IMR-90 (cell line): ENCODE measurements at regions not wholly inside any gene's neighbourhood (a gene's known extent, or its start where the extent isn't known, plus 50 kb on each side); places are given as distances from the start of the nearest gene placed in this dataset.

Experiments
- ATAC-seq: fragments of 200-7000 bp; cut with Tn5 transposase; 2 replicates; pipeline ENCODE4 v1.9.1; 2020; ENCODE audit warnings: low read depth, mild to moderate bottlenecking, moderate library complexity
- BruUV-seq: library from RNA; stranded (reverse); fragments of 400-500 nt; replicated peaks from 2 replicates; lab custom pipeline; 2021; lab: Mats Ljungman, UMichigan
- CTCF ChIA-PET: fragments of 300-600 bp; formaldehyde crosslinking; extraction: SDS; loops from one replicate; lab custom pipeline; 2021; ENCODE audit warnings: antibody characterized with exemption; lab: Yijun Ruan, JAX
- POLR2A ChIA-PET: fragments of 300-600 bp; sonication (Branson Sonifier 250); formaldehyde crosslinking; loops from one replicate; lab custom pipeline; 2022; ENCODE audit warnings: antibody characterized with exemption; ENCODE audit not compliant: unreplicated experiment; lab: Charles Lee
- DNase-seq: peaks from one replicate; pipeline ENCODE4 v3.0.0; 2013
- H2AFZ ChIP-seq: replicated peaks from 2 replicates; pipeline ENCODE3; 2013; ENCODE audit warnings: low read length, mild to moderate bottlenecking; ENCODE audit not compliant: poor library complexity
- H2AK5ac ChIP-seq: 2 replicates; pipeline ENCODE4 v1.6.1; 2013; ENCODE audit warnings: low read depth, low read length, inconsistent platforms
- H2AK9ac ChIP-seq: replicated peaks from 2 replicates; pipeline ENCODE3; 2013; ENCODE audit warnings: mild to moderate bottlenecking, low read depth, low read length, moderate library complexity; ENCODE audit not compliant: poor library complexity
- H2BK120ac ChIP-seq: 2 replicates; pipeline ENCODE4 v1.6.1; 2013; ENCODE audit warnings: low read depth, low read length, inconsistent platforms
- H2BK15ac ChIP-seq: 3 replicates; pipeline ENCODE4 v1.6.1; 2013; ENCODE audit warnings: low read depth, low read length, inconsistent platforms
- H2BK20ac ChIP-seq: 2 replicates; pipeline ENCODE4 v1.6.1; 2013; ENCODE audit warnings: low read depth, mild to moderate bottlenecking, inconsistent platforms, low read length, moderate library complexity
- H2BK5ac ChIP-seq: 2 replicates; pipeline ENCODE4 v1.6.1; 2013; ENCODE audit warnings: mild to moderate bottlenecking, low read depth, low read length, inconsistent platforms; ENCODE audit not compliant: poor library complexity, severe bottlenecking
- H3K14ac ChIP-seq: replicated peaks from 2 replicates; pipeline ENCODE4 v1.6.1; 2013; ENCODE audit warnings: low read depth, low read length, inconsistent platforms
- H3K18ac ChIP-seq: 2 replicates; pipeline ENCODE4 v1.6.1; 2013; ENCODE audit warnings: low read depth, low read length, control low read depth
- H3K23ac ChIP-seq: 2 replicates; pipeline ENCODE4 v1.6.1; 2013; ENCODE audit warnings: low read depth, low read length, inconsistent platforms
- H3K27ac ChIP-seq: 2 replicates; pipeline ENCODE4 v1.5.1; 2013; ENCODE audit warnings: mild to moderate bottlenecking, control low read depth, low read length; ENCODE audit not compliant: insufficient read depth
- H3K27me3 ChIP-seq: 2 replicates; pipeline ENCODE4 v1.6.1; 2013; ENCODE audit warnings: low read length; ENCODE audit not compliant: control insufficient read depth, insufficient read depth
- H3K36me3 ChIP-seq: 2 replicates; pipeline ENCODE4 v1.6.1; 2013; ENCODE audit warnings: low read length, mixed read lengths; ENCODE audit not compliant: control insufficient read depth, insufficient read depth
- H3K4ac ChIP-seq: 2 replicates; pipeline ENCODE4 v1.6.1; 2013; ENCODE audit warnings: low read depth, low read length, inconsistent platforms
- H3K4me1 ChIP-seq: 2 replicates; pipeline ENCODE4 v1.6.1; 2013; ENCODE audit warnings: low read length, mixed read lengths; ENCODE audit not compliant: control insufficient read depth, insufficient read depth
- H3K4me2 ChIP-seq: 2 replicates; pipeline ENCODE4 v1.6.1; 2013; ENCODE audit warnings: low read depth, mild to moderate bottlenecking, control low read depth, low read length, moderate library complexity
- H3K4me3 ChIP-seq: 2 replicates; pipeline ENCODE4 v1.5.1; 2013; ENCODE audit warnings: low read depth, mild to moderate bottlenecking, control low read depth, low read length, moderate library complexity; ENCODE audit not compliant: insufficient read depth
- H3K56ac ChIP-seq: 2 replicates; pipeline ENCODE4 v1.6.1; 2013; ENCODE audit warnings: low read length, inconsistent platforms; ENCODE audit not compliant: insufficient read depth; ENCODE audit errors: extremely low read depth
- H3K79me1 ChIP-seq, 2 experiments: 2 replicates each; pipeline ENCODE4 v1.6.1; 2013; ENCODE audit warnings: low read length in 2 of 2, inconsistent platforms in 1 of 2, low read depth in 1 of 2
- H3K9ac ChIP-seq: 2 replicates; pipeline ENCODE4 v1.6.1; 2013; ENCODE audit warnings: low read depth, low read length, control low read depth
- H3K9me1 ChIP-seq: 2 replicates; pipeline ENCODE4 v1.6.1; 2013; ENCODE audit warnings: low read length, inconsistent platforms; ENCODE audit not compliant: insufficient read depth
- H3K9me3 ChIP-seq: 2 replicates; pipeline ENCODE4 v1.6.1; 2013; ENCODE audit warnings: low read length; ENCODE audit not compliant: control insufficient read depth, insufficient read depth
- H4K20me1 ChIP-seq: 2 replicates; pipeline ENCODE4 v1.6.1; 2013; ENCODE audit warnings: low read length, inconsistent platforms; ENCODE audit not compliant: insufficient read depth
- H4K5ac ChIP-seq: 2 replicates; pipeline ENCODE4 v1.6.1; 2013; ENCODE audit warnings: mild to moderate bottlenecking, low read depth, low read length, control low read depth
- H4K8ac ChIP-seq, 2 experiments: 2 replicates each; pipeline ENCODE4 v1.6.1; 2013; ENCODE audit warnings: low read depth in 2 of 2, low read length in 2 of 2, control low read depth in 1 of 2, inconsistent platforms in 1 of 2
- H4K91ac ChIP-seq: 2 replicates; pipeline ENCODE4 v1.6.1; 2013; ENCODE audit warnings: low read depth, low read length, inconsistent platforms; ENCODE audit not compliant: insufficient read depth
- BHLHE40 ChIP-seq: fragments of 150-350 bp; IDR thresholded peaks from 2 replicates; pipeline ENCODE4 v1.6.1; 2016; ENCODE audit warnings: mild to moderate bottlenecking, low read depth, low read length
- CEBPB ChIP-seq: IDR thresholded peaks from 2 replicates; pipeline ENCODE4 v1.6.1; 2012; ENCODE audit warnings: low read depth, low read length, improper control_type of control experiment
- CHD1 ChIP-seq: IDR thresholded peaks from 2 replicates; pipeline ENCODE4 v1.6.1; 2012; ENCODE audit warnings: low read depth, low read length, improper control_type of control experiment
- CTCF ChIP-seq: conservative IDR thresholded peaks from 2 replicates; pipeline ENCODE4 v1.5.1; 2012; ENCODE audit warnings: mild to moderate bottlenecking, low read depth, low read length, improper control_type of control experiment
- ELK1 ChIP-seq: fragments of 150-350 bp; IDR thresholded peaks from 2 replicates; pipeline ENCODE4 v1.6.1; 2016; ENCODE audit warnings: low read depth, mild to moderate bottlenecking, low read length, moderate library complexity, borderline replicate concordance
- FOS ChIP-seq: fragments of 150-350 bp; IDR thresholded peaks from 2 replicates; pipeline ENCODE4 v1.6.1; 2016; ENCODE audit warnings: low read depth, low read length
- MAFK ChIP-seq: IDR thresholded peaks from 2 replicates; pipeline ENCODE4 v1.6.1; 2012; ENCODE audit warnings: low read depth, low read length, improper control_type of control experiment
- NFE2L2 ChIP-seq: fragments of 150-350 bp; IDR thresholded peaks from 2 replicates; pipeline ENCODE4 v1.6.1; 2016; ENCODE audit warnings: low read depth, mild to moderate bottlenecking, low read length
- POLR2A ChIP-seq: IDR thresholded peaks from 2 replicates; pipeline ENCODE4 v1.6.1; 2012; ENCODE audit warnings: mild to moderate bottlenecking, low read depth, low read length
- RAD21 ChIP-seq: IDR thresholded peaks from 2 replicates; pipeline ENCODE4 v1.6.1; 2012; ENCODE audit warnings: low read length, improper control_type of control experiment
- RFX5 ChIP-seq: IDR thresholded peaks from 2 replicates; pipeline ENCODE4 v1.8.0; 2012; ENCODE audit warnings: low read depth, mild to moderate bottlenecking, low read length, moderate library complexity
- SMC3 ChIP-seq: fragments of 150-350 bp; IDR thresholded peaks from 2 replicates; pipeline ENCODE4 v1.6.1; 2016; ENCODE audit warnings: low read depth, mild to moderate bottlenecking, antibody characterized with exemption, low read length, moderate library complexity
- USF2 ChIP-seq: fragments of 150-350 bp; IDR thresholded peaks from 2 replicates; pipeline ENCODE4 v1.6.1; 2017; ENCODE audit warnings: mild to moderate bottlenecking, antibody characterized with exemption, low read length, low read depth
- WGBS, 2 experiments: methylation state at CpG; one replicate each; pipeline versions ENCODE4 v1.1.5 to v1.1.7; 2013; ENCODE audit warnings: missing lambda C conversion rate in 2 of 2; ENCODE audit not compliant: insufficient read length in 1 of 2; ENCODE audit errors: extremely low coverage in 2 of 2; 5-methylcytosine and 5-hydroxymethylcytosine counted together
- dilution Hi-C: fragments of 300-500 bp; cut with HindIII; formaldehyde crosslinking; loops from one replicate; pipeline ENCODE4 v1.14.3; 2018; ENCODE audit warnings: low sequenced_read_pairs; ENCODE audit not compliant: unreplicated experiment
- in situ Hi-C: fragments of 300-500 bp; cut with MboI; formaldehyde crosslinking; loops from 3 replicates; pipeline ENCODE4 v1.14.3; 2019; ENCODE audit warnings: low sequenced_read_pairs, inconsistent platforms, mixed read lengths
- intact Hi-C: fragments of 100-400 bp; cut with micrococcal nuclease; formaldehyde crosslinking; loops from 2 replicates; pipeline ENCODE4 v1.10.0; 2022

- Histone ChIP-seq H2BK120ac (no peak overlapping the region), H3K9me3 (no peaks in the 10 kb centered on the region), H3K14ac (no peak overlapping the region), H3K4me2 (no peak overlapping the region), H3K4me3 (no peak overlapping the region), H2BK5ac (no peak overlapping the region), H2AK5ac (no peak overlapping the region), H2AK9ac (no peak overlapping the region), H3K4me1 (no peaks in the 10 kb centered on the region), H3K27ac (no peak overlapping the region), H3K4ac (no peak overlapping the region), H4K20me1 (no peaks in the 10 kb centered on the region), H2BK20ac (no peak overlapping the region), H3K18ac (no peak overlapping the region), H4K8ac (no peak overlapping the region), H3K9me1 (no peaks in the 10 kb centered on the region), H3K9ac (no peak overlapping the region), H2BK15ac (no peak overlapping the region), H3K23ac (no peak overlapping the region), H4K91ac (no peak overlapping the region), H4K5ac (no peak overlapping the region), H3K27me3 (no peaks in the 10 kb centered on the region), H3K56ac (no peak overlapping the region), H3K79me1 (no peaks in the 10 kb centered on the region), H2AFZ (no peak overlapping the region), H3K36me3 (no peaks in the 10 kb centered on the region)
- DNase-seq (no peak), ATAC-seq (no peak)
- WGBS, 2 experiments, result no CpG with 5 or more reads among the region's 1 CpG
- POLR2A ChIA-PET, result no interaction called here
- intact Hi-C loops (no loop called here), in situ Hi-C loops (no loop called here), dilution Hi-C loops (no loop called here)
- no TSS peak for BruUV-seq
- TF ChIP-seq ELK1 (no peak), USF2 (no peak), SMC3 (no peak), CEBPB (no peak), CTCF (no peak), BHLHE40 (no peak), RFX5 (no peak), RAD21 (no peak), NFE2L2 (no peak), POLR2A (no peak), FOS (no peak), CHD1 (no peak), MAFK (no peak)
- CTCF ChIA-PET, result no interaction called here
These were observed 1392.9 kb upstream of the ACVR2A start for GRCh38 chr2:146451972-146452371.
